GM18498 (cell line): ENCODE measurements at regions not wholly inside any gene's neighbourhood (a gene's known extent, or its start where the extent isn't known, plus 50 kb on each side); places are given as distances from the start of the nearest gene placed in this dataset.
"Not testable (repeated sequence)": the region's sequence is repeated elsewhere in the genome, so short reads cannot be mapped to it uniquely, and the experiment has no call there.

Experiments
- ATAC-seq: cut with Tn5 transposase; IDR thresholded peaks from one replicate; pipeline ENCODE4 v1.9.1; 2021; ENCODE audit warnings: mild to moderate bottlenecking, moderate library complexity; ENCODE audit not compliant: unreplicated experiment

GRCh38 chr1:58206749-58207148 is 339.8 kb downstream of the OMA1 start:
- ATAC-seq: no peak

- ATAC-seq: no peak
Measured at GRCh38 chr1:58204284-58204683, 342.2 kb downstream of the OMA1 start.

- ATAC-seq: no peak
Measured at GRCh38 chr1:58201492-58202106, 344.9 kb downstream of the OMA1 start.

DNA sequence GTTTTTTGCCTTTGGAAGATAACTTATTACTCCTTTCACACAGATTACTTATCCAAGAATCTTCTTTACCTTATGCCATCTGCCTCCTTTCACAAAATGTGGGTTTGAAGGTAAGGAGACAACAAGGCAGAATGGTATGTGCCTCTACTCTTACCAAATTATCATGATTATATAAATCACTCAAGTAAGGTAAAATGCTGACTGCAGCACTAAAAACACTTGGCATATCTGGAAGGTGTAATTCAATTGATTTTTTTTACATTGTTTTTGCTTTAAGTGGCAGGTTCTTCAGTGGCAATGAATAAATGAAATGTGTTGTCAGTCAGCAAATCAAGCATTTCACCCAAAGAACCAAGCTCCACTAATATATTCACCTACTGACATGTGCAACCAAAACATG is 346.1 kb downstream of the OMA1 start:
- no peak for ATAC-seq

DNA sequence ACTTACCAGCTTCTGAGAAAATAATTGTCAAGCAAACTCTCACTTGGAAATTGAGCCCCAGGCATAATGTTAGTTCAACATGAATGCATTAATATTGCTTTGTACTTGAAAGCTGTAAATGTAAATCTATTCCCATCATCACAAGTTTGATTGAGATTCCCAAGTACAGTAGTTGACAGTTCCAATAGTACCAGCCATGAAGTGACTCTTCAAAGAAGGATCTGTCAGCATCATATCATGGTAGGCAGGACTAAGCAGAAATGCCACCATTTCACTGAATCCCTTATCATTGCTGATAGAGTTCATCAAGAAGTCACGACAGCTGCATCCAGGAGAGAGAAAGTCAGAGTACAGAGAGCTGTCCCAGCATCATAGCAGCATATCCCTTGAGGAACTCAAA is 348.7 kb downstream of the OMA1 start:
- ATAC-seq: no peak

GRCh38 chr1:58190267-58190988 is 356.1 kb downstream of the OMA1 start:
- ATAC-seq: no peak

DNA sequence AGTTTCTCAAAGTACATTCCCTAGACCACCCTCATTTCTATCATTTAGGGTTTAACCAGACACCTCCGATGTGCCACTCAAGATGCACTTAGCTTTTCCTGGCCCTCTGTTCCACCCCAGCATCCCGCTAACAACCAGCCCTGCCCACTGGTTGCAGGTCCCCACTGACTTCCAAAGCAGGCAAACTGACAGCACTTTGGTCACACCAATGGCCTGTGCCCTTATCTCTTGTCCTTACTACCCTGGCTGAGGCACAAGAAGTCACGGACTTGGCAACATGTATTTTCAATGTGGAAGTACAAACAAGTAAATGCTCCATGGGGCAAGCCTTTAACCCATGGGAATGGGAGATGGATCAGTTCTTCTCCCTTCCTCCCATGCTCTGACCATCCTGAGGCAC is 357.1 kb downstream of the OMA1 start:
- no peak for ATAC-seq

DNA sequence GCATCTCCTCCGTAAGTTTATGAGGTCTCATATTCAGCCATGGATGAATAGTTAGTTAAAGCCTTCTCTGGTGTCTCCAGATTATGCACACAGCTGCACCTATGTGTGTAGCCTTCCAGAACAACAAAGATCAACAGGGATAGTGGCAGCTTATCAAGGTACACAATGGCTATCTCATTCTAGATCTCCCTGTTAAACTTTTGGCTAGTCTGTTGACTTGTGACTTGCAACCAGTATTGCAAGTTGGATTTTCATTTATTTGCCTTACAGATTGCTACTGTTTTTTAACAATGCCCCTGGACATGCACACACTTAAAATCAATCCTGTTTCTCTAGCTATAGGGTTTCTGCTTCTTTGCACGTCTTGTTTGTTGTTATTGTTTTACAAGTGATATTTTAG is 363.2 kb downstream of the OMA1 start:
- no peak for ATAC-seq

DNA sequence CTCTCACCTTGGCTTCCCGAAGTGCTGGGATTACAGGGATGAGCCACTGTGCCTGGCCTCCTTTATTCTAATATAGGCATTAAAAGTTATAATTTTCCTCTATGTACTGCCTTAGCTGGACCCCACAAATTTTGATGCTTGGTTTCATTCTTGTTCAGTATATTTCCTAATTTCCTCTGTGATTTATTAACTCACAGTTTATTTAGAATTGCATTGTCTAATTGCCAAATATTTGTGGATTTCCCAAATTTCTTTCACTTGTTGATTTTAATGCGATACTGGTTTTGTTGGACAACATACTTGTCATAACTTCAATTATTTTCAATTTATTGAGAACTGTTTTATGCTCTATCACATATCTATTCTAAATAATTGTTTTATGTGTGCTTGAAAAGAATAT is 366.0 kb downstream of the OMA1 start:
- no peak for ATAC-seq

GRCh38 chr1:58169160-58169559 is 377.4 kb downstream of the OMA1 start:
- ATAC-seq: not testable (repeated sequence)

DNA sequence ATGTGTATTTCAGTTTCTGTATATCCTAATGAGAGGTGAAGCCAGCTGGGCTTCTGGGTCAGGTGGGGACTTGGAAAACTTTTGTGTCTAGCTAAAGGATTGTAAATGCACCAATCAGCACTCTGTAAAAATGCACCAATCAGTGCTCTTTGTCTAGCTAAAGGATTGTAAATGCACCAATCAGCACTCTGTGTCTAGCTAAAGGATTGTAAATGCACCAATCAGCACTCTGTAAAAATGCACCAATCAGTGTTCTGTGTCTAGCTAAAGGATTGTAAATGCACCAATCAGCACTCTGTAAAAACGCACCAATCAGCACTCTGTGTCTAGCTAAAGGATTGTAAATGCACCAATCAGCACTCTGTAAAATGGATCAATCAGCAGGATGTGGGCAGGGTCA is 379.4 kb downstream of the OMA1 start:
- not testable (repeated sequence) for ATAC-seq

GRCh38 chr1:58166417-58166816 is 380.1 kb downstream of the OMA1 start:
- no peak for ATAC-seq

- peak; percentile 58 for ATAC-seq
Measured at GRCh38 chr1:58165073-58165472, 381.5 kb downstream of the OMA1 start.

DNA sequence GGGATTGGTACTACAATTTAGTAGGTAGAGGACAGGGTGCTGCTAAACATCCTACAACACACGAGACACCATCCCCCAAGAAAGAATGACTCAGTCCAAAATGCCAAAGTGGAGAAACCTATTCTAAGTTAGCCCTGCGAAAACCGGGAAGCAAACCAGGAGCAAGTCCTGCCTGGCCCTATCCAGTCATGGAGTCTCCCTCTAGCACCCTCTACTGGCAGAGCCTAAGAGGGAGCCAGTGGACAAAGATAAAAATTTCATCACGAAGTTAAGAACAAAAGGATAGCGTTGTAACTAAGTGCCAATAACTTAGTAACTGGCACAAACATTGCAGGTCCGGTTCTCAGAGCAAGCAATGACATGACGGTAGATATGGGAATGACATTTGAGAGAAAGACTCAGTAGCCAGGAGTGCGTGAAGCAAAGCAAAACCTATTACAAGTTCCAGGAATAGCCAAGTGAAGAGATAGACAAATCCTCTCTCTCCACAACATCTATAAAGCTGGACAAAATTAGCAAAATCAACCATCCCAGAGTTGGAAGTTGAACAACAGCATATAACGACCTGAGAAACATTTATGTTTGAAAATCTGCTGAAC is 383.5 kb downstream of the OMA1 start:
- peak; percentile 53 for ATAC-seq

DNA sequence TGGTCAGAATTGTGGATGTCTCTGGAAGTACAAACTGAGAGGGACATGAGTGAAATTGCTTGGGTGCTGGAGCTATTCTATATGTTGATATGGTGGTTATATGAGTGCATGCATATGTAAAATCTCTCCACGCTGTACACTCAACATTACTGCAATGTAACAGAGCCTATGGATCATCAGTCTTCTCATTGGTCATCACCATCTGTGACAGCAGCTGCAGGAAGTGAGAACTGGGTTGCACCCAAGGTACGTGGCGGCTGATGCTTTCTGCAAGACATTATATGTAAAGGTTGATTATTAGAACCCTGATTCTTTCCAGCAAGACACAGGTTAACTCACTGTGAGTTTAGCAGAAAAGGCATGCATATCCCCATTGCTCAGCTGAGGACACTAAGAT is 387.1 kb downstream of the OMA1 start:
- ATAC-seq: no peak

DNA sequence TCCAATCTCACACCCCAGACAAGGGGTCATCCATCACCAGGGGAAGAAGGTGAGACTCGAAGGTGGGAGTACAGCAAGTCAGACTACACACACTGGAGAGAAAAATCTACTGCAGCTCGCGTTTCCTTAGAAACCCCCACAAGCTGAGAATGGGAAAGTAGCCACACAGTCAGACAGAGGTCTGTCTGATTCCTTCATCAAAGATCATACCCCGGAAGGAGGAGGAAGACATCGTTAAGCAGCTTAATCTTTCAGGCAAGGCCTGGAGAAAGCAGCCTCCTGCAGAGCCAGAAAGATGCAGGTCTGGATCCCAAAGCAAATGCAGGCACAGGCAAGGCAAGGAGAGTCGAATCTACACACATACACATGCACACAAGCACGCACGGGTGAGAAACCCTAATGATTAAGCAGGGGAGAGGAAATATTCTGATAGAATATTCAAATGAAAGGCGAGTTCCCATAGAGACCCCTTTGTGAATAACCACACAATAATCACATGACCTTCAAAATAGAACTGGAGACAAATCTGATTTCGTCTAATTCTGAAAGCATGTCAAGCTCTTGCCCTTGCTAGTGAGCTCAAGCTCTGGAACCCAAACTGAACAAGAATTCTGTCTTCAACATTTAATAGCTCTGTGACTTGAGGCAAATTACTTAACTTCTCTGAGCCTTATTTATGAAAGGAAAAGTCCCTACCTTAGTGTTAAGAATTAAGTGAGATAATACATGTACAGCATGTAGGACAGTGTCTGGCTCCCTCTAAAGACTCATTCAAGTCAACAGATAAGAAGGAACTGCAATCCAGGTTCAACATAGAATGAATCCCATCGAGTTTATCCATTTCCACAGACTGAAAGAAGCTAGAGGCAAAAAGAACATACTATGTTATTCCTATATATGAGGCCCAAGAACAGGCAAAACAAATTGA is 387.8 kb downstream of the OMA1 start:
- no peak for ATAC-seq

DNA sequence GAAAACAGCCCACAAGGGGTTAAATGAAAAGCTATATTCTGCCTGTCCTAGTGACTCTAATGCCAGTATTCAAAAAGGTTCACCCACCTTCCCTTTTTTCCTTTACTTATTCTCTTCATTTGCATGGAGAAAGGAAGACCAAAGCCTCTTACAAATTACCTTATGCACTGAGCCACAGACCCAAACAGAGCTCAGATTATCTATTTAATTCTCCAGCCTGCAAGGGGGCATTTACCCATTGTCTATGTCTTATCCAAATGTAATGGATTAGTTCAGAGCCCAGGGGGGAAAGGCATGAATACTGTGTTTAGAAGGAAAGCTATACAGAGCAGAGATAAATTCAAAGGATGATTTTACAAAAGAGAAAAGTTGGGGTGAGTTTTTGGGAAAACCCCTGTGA is 388.5 kb downstream of the OMA1 start:
- no peak for ATAC-seq

- ATAC-seq: no peak
Measured at GRCh38 chr1:58157256-58157655, 389.3 kb downstream of the OMA1 start.

DNA sequence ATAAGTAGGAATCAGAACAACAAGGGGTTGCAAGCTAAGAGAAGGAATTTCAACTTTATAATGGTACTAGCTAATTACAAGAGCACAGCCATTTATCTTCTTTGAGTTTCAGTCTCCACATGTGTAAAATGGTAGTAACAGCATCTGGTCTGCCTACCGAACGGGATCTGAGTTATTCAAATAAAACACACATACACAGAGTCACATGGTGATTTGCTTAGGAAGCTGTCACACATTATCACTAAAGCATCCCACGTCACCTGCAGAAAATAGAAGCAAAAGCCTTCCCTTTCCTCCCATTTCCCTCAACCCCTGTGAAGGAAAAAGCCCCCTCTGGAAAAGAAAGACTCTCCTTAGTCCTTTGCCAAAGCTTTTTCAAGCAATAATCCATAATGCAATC is 389.7 kb downstream of the OMA1 start:
- no peak for ATAC-seq

DNA sequence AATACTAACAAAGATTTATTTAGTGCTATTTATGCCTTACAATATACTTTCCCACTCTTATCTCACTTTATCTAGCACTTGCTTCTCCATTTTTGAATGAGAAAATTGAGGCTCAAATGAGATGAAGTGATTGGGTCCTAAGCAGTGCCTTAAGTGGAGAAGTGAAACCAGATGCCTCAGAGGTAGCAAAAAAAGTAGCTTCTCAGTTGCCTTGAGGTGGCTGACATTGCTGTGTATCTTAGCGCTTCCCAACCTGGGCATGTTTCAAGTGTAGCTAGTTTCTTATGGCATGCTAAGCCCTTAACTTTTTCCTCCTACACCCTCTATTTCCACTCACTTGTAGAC is 390.4 kb downstream of the OMA1 start:
- peak; percentile 77 for ATAC-seq

DNA sequence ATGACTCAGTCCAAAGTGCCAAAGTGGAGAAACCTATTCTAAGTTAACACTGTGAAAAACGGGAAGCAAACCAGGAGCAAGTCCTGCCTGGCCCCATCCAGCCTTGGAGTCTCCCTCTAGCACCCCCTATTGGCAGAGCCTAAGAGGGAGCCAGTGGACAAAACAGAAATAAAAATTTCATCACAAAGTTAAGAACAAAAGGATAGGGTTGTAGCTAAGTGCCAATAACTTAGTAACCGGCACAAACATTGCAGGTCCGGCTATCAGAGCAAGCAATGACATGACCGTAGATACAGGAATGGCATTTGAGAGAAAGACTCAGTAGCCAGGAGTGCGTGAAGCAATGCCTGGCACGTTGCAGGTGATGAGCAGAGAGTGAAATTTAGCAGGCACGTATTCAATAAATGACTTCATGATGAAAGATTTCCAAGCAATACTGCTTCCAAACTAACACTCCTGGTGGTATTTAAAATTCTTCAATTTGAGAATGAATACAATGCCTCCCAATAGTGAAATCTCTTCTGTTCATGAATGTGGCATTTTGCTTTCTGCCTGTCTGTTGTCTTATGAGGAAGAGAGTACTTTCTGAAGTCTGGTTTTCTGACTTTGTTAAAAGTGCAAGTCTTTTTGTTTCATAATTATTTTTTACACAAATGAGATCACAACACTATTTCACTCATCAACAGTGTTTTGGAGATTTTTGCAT is 391.0 kb downstream of the OMA1 start:
- peak; percentile 60 for ATAC-seq
